ENCODE measurements at regions not wholly inside any gene's neighbourhood (a gene's known extent, or its start where the extent isn't known, plus 50 kb on each side); places are given as distances from the start of the nearest gene placed in this dataset.
A peak's percentile ranks its signal among the peaks of the same experiment; 100 is the strongest.

GRCh38 chr10:129333706-129334105 is 133.3 kb upstream of the MGMT start:
- H3K4me3 ChIP-seq (ENCODE audit: low read length): no peak overlapping the region
- DNase-seq (ENCODE audit: low read depth, low spot score): no peak

- DNase-seq (ENCODE audit: low read depth, low spot score): no peak
Observed at GRCh38 chr10:129334266-129334665, 132.8 kb upstream of the MGMT start.

GRCh38 chr10:129335396-129335795 is 131.6 kb upstream of the MGMT start:
- DNase-seq (ENCODE audit: low read depth, low spot score): no peak
- no peak overlapping the region for H3K4me3 ChIP-seq (ENCODE audit: low read length)

More at GRCh38 chr10:129334266-129334665, 132.8 kb upstream of the MGMT start:
- no peak overlapping the region for H3K4me3 ChIP-seq (ENCODE audit: low read length)

GRCh38 chr10:129335942-129336341 is 131.1 kb upstream of the MGMT start:
- H3K4me3 ChIP-seq (ENCODE audit: low read length): no peak overlapping the region
- DNase-seq (ENCODE audit: low read depth, low spot score): no peak

- no peak for DNase-seq (ENCODE audit: low read depth, low spot score)
- H3K4me3 ChIP-seq (ENCODE audit: low read length): no peak overlapping the region
Observed at GRCh38 chr10:129339191-129339590, 127.8 kb upstream of the MGMT start.

GRCh38 chr10:129339841-129340240 is 127.2 kb upstream of the MGMT start:
- H3K4me3 ChIP-seq (ENCODE audit: low read length): no peak overlapping the region
- DNase-seq (ENCODE audit: low read depth, low spot score): no peak

- no peak overlapping the region for H3K4me3 ChIP-seq (ENCODE audit: low read length)
- no peak for DNase-seq (ENCODE audit: low read depth, low spot score)
Observed at GRCh38 chr10:129341087-129341486, 126.0 kb upstream of the MGMT start.

GRCh38 chr10:129342385-129342784 is 124.7 kb upstream of the MGMT start:
- no peak for DNase-seq (ENCODE audit: low read depth, low spot score)
- no peak overlapping the region for H3K4me3 ChIP-seq (ENCODE audit: low read length)

- no peak overlapping the region for H3K4me3 ChIP-seq (ENCODE audit: low read length)
Observed at GRCh38 chr10:129343141-129343540, 123.9 kb upstream of the MGMT start.

GRCh38 chr10:129344103-129344502 is 122.9 kb upstream of the MGMT start:
- DNase-seq (ENCODE audit: low read depth, low spot score): no peak
- no peak overlapping the region for H3K4me3 ChIP-seq (ENCODE audit: low read length)

More at GRCh38 chr10:129343141-129343540, 123.9 kb upstream of the MGMT start:
- DNase-seq (ENCODE audit: low read depth, low spot score): no peak

- DNase-seq (ENCODE audit: low read depth, low spot score): no peak
- no peak overlapping the region for H3K4me3 ChIP-seq (ENCODE audit: low read length)
Observed at GRCh38 chr10:129344731-129345355, 122.2 kb upstream of the MGMT start.

- no peak for DNase-seq (ENCODE audit: low read depth, low spot score)
- H3K4me3 ChIP-seq (ENCODE audit: low read length): no peak overlapping the region
Observed at GRCh38 chr10:129345763-129346162, 121.3 kb upstream of the MGMT start.

GRCh38 chr10:129350690-129351089 is 116.4 kb upstream of the MGMT start:
- H3K4me3 ChIP-seq (ENCODE audit: low read length): no peak overlapping the region
- no peak for DNase-seq (ENCODE audit: low read depth, low spot score)

- DNase-seq (ENCODE audit: low read depth, low spot score): no peak
- H3K4me3 ChIP-seq (ENCODE audit: low read length): no peak overlapping the region
Observed at GRCh38 chr10:129353101-129353500, 113.9 kb upstream of the MGMT start.

GRCh38 chr10:129360046-129360445 is 107.0 kb upstream of the MGMT start:
- no peak overlapping the region for H3K4me3 ChIP-seq (ENCODE audit: low read length)
- DNase-seq (ENCODE audit: low read depth, low spot score): no peak

- DNase-seq (ENCODE audit: low read depth, low spot score): no peak
- no peak overlapping the region for H3K4me3 ChIP-seq (ENCODE audit: low read length)
Observed at GRCh38 chr10:129361676-129362376, 105.2 kb upstream of the MGMT start.

GRCh38 chr10:129364949-129365348 is 102.1 kb upstream of the MGMT start:
- no peak for DNase-seq (ENCODE audit: low read depth, low spot score)
- H3K4me3 ChIP-seq (ENCODE audit: low read length): no peak overlapping the region

GRCh38 chr10:129365767-129366402 is 101.2 kb upstream of the MGMT start:
- DNase-seq (ENCODE audit: low read depth, low spot score): peak; percentile 14

GRCh38 chr10:129366450-129366849 is 100.6 kb upstream of the MGMT start:
- no peak for DNase-seq (ENCODE audit: low read depth, low spot score)
- no peak overlapping the region for H3K4me3 ChIP-seq (ENCODE audit: low read length)

More at GRCh38 chr10:129365767-129366402, 101.2 kb upstream of the MGMT start:
- no peak overlapping the region for H3K4me3 ChIP-seq (ENCODE audit: low read length)

- no peak for DNase-seq (ENCODE audit: low read depth, low spot score)
- no peak overlapping the region for H3K4me3 ChIP-seq (ENCODE audit: low read length)
Observed at GRCh38 chr10:129369566-129369965, 97.5 kb upstream of the MGMT start.

Data from Jurkat, Clone E6-1 (cell line).